ENCODE measurements at regions not wholly inside any gene's neighbourhood (a gene's known extent, or its start where the extent isn't known, plus 50 kb on each side); places are given as distances from the start of the nearest gene placed in this dataset.

DNA sequence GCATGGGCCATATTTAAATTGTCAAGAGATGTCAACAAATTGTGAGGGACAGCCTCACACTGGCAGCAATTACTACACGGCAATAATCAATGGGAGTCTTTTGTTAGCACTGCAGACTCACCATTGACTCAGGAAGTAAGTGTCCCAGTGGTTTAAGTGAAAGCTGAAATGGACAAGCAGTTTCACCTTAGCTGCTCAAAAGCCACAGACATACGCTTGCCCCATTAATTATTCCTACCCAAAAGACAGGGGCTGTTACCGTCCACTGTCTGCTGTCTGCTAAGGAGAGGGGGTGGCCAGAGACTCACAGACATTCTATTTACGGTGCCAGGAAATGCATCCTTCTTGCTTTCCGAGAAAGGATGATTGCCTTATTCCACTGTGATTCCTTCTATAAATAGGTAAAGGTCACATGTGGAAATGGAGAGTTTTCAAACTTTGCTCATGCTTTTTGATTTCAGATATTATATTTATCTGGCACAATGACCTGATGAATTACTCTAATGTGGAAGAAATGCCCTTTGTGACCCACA, 309.7 kb upstream of the NFE2L3 start:
- TF ChIP-seq, protein P1, sequence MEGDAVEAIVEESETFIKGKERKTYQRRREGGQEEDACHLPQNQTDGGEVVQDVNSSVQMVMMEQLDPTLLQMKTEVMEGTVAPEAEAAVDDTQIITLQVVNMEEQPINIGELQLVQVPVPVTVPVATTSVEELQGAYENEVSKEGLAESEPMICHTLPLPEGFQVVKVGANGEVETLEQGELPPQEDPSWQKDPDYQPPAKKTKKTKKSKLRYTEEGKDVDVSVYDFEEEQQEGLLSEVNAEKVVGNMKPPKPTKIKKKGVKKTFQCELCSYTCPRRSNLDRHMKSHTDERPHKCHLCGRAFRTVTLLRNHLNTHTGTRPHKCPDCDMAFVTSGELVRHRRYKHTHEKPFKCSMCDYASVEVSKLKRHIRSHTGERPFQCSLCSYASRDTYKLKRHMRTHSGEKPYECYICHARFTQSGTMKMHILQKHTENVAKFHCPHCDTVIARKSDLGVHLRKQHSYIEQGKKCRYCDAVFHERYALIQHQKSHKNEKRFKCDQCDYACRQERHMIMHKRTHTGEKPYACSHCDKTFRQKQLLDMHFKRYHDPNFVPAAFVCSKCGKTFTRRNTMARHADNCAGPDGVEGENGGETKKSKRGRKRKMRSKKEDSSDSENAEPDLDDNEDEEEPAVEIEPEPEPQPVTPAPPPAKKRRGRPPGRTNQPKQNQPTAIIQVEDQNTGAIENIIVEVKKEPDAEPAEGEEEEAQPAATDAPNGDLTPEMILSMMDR (IDR thresholded peaks at IDR 0.05): no peak
- TF ChIP-seq POLR2A (IDR thresholded peaks at IDR 0.05): no peak

Data from adrenal gland (tissue), 5 donors.